Bronchial epithelial cell (primary cell): ENCODE measurements at regions not wholly inside any gene's neighbourhood (a gene's known extent, or its start where the extent isn't known, plus 50 kb on each side); places are given as distances from the start of the nearest gene placed in this dataset.

Experiments
- DNase-seq: peaks from one replicate; pipeline ENCODE4 v3.0.0-alpha.2; 2010; ENCODE audit warnings: low read depth
- FAIRE-seq: peaks from 2 replicates; lab custom pipeline; 2011; peaks lifted over from hg19 to GRCh38; lab: Jason Lieb, UNC
- H3K27me3 ChIP-seq: 2 replicates; pipeline ENCODE4 v1.5.1; 2011; ENCODE audit warnings: low read length; ENCODE audit not compliant: control insufficient read depth, insufficient read depth
- H3K36me3 ChIP-seq: 2 replicates; pipeline ENCODE4 v1.5.1; 2011; ENCODE audit warnings: low read length; ENCODE audit not compliant: control insufficient read depth, insufficient read depth
- H3K4me3 ChIP-seq: 2 replicates; pipeline ENCODE4 v1.5.1; 2011; ENCODE audit warnings: mild to moderate bottlenecking, low read depth, low read length, control low read depth
- TF ChIP-seq, protein P1 (sequence below): IDR thresholded peaks from 2 replicates; pipeline ENCODE4 v1.5.1; 2011; ENCODE audit warnings: mild to moderate bottlenecking, moderate library complexity, low read length, control low read depth, inconsistent platforms; ENCODE audit not compliant: insufficient read depth, severe bottlenecking

GRCh38 chr2:52658598-52658997 is 1109.0 kb upstream of the CHAC2 start:
- FAIRE-seq, result no peak
- Histone ChIP-seq H3K27me3 (no peaks in the 10 kb centered on the region), H3K4me3 (no peak overlapping the region), H3K36me3 (no peaks in the 10 kb centered on the region)
- TF ChIP-seq, protein P1, sequence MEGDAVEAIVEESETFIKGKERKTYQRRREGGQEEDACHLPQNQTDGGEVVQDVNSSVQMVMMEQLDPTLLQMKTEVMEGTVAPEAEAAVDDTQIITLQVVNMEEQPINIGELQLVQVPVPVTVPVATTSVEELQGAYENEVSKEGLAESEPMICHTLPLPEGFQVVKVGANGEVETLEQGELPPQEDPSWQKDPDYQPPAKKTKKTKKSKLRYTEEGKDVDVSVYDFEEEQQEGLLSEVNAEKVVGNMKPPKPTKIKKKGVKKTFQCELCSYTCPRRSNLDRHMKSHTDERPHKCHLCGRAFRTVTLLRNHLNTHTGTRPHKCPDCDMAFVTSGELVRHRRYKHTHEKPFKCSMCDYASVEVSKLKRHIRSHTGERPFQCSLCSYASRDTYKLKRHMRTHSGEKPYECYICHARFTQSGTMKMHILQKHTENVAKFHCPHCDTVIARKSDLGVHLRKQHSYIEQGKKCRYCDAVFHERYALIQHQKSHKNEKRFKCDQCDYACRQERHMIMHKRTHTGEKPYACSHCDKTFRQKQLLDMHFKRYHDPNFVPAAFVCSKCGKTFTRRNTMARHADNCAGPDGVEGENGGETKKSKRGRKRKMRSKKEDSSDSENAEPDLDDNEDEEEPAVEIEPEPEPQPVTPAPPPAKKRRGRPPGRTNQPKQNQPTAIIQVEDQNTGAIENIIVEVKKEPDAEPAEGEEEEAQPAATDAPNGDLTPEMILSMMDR, result no peak
- DNase-seq, result no peak

DNA sequence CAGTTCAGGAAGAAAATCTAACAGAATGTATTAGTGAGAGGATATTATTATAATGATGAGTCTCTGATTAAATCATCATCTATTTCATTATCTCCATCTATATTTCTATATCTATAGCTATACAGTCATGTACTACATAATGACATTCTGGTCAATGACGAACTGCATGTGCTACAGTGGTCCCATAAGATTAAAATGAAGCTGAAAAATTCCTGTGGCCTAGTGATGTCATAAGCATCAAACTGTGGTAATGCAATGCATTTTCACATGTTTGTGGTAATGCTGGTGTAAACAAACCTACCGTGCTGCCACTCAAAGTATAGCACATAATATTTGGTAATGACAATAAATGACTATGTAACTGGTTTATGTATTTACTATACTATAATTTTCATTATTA is 1127.9 kb upstream of the CHAC2 start:
- Histone ChIP-seq H3K27me3 (no peaks in the 10 kb centered on the region), H3K4me3 (no peak overlapping the region), H3K36me3 (no peaks in the 10 kb centered on the region)
- DNase-seq, result no peak
- TF ChIP-seq, protein P1, result no peak
- FAIRE-seq, result no peak

DNA sequence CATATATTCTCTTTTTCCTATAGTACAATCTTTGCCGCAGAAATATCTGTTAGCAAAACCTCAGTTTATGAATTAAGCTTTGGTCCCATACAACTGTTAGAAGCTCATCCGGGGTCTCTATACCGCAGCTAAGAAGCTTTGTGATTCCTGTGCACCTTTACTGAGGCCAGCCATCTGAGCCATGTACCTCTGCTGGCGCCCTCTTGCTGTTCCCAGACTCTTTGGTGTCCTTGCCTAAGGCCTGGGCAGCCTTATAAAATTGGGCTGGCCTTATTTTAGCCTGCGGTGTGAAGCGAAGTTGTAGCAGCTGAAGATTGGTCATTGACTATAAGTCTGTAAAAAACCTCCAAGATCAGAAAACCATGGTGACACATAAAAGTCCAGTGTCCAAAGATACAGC is 1135.1 kb upstream of the CHAC2 start:
- no peak for FAIRE-seq
- H3K4me3 ChIP-seq, result no peak overlapping the region
- TF ChIP-seq, protein P1, result no peak
- H3K36me3 ChIP-seq, result no peaks in the 10 kb centered on the region
- H3K27me3 ChIP-seq, result no peaks in the 10 kb centered on the region
- DNase-seq, result no peak

GRCh38 chr2:52629944-52630343 is 1137.7 kb upstream of the CHAC2 start:
- no peak for DNase-seq
- no peak for FAIRE-seq
- Histone ChIP-seq H3K36me3 (no peaks in the 10 kb centered on the region), H3K4me3 (no peak overlapping the region), H3K27me3 (no peaks in the 10 kb centered on the region)
- TF ChIP-seq, protein P1, result no peak

DNA sequence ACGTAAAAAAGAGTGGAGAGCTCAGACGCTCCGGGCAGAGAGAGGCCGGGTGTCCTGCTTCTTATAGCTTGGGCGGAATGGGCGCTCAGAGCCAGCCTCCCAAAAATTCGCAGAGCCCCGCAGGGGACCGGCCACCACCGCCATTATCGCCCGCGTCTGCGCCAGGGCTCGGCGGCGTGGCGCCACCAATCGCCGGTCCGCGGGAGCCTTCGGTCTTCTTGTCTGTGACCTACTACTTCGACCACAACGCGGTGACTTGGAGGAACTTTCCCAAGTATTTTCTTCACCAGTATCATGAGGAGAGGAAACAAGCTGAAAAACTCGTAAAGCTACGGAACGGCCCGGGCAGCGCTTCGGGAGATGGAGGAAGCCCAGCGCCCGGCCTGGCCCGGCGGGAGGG is 1138.1 kb upstream of the CHAC2 start:
- TF ChIP-seq, protein P1, result no peak
- no peak overlapping the region for H3K4me3 ChIP-seq
- FAIRE-seq, result no peak

GRCh38 chr2:52622266-52622665 is 1145.3 kb upstream of the CHAC2 start:
- DNase-seq (no peak), FAIRE-seq (no peak)
- Histone ChIP-seq H3K27me3 (no peaks in the 10 kb centered on the region), H3K4me3 (no peak overlapping the region), H3K36me3 (no peaks in the 10 kb centered on the region)
- TF ChIP-seq, protein P1, result no peak

More for the DNA sequence above, 1138.1 kb upstream of the CHAC2 start:
- Histone ChIP-seq H3K27me3 (no peaks in the 10 kb centered on the region), H3K36me3 (no peaks in the 10 kb centered on the region)
- no peak for DNase-seq
